NCI-H2196 (cell line): ENCODE measurements at regions not wholly inside any gene's neighbourhood (a gene's known extent, or its start where the extent isn't known, plus 50 kb on each side); places are given as distances from the start of the nearest gene placed in this dataset.

Experiments
- DNase-seq: peaks from one replicate; lab custom pipeline; 2025; ENCODE audit not compliant: unreplicated experiment; lab: John Stamatoyannopoulos, UW

GRCh38 chr2:66888791-66889631 lies 454.1 kb downstream of the MEIS1 start:
- no peak for DNase-seq

GRCh38 chr2:66889632-66889882 lies 454.6 kb downstream of the MEIS1 start:
- no peak for DNase-seq

- DNase-seq, result no peak
Measured at GRCh38 chr2:66890166-66890742, 455.3 kb downstream of the MEIS1 start.

- no peak for DNase-seq
Measured at GRCh38 chr2:66895206-66895605, 460.3 kb downstream of the MEIS1 start.

- no peak for DNase-seq
Measured at GRCh38 chr2:66896131-66896530, 461.2 kb downstream of the MEIS1 start.

GRCh38 chr2:66897181-66897580 lies 462.3 kb downstream of the MEIS1 start:
- DNase-seq, result no peak

- DNase-seq, result no peak
Measured at GRCh38 chr2:66897691-66898150, 462.8 kb downstream of the MEIS1 start.

- DNase-seq, result no peak
Measured at GRCh38 chr2:66899109-66899508, 464.2 kb downstream of the MEIS1 start.

- no peak for DNase-seq
Measured at GRCh38 chr2:66899648-66900047, 464.7 kb downstream of the MEIS1 start.

- DNase-seq, result no peak
Measured at GRCh38 chr2:66901344-66901743, 466.4 kb downstream of the MEIS1 start.

GRCh38 chr2:66903183-66903582 lies 468.3 kb downstream of the MEIS1 start:
- no peak for DNase-seq

- no peak for DNase-seq
Measured at GRCh38 chr2:66903745-66904465, 469.0 kb downstream of the MEIS1 start.

GRCh38 chr2:66915237-66915636 lies 480.3 kb downstream of the MEIS1 start:
- DNase-seq, result no peak

GRCh38 chr2:66919286-66919685 lies 477.8 kb upstream of the ETAA1 start:
- DNase-seq, result no peak

- no peak for DNase-seq
Measured at GRCh38 chr2:66920415-66920814, 476.7 kb upstream of the ETAA1 start.

- no peak for DNase-seq
Measured at GRCh38 chr2:66925128-66925527, 472.0 kb upstream of the ETAA1 start.

GRCh38 chr2:66926594-66927112 lies 470.5 kb upstream of the ETAA1 start:
- no peak for DNase-seq

GRCh38 chr2:66929632-66930338 lies 467.3 kb upstream of the ETAA1 start:
- DNase-seq, result no peak

- no peak for DNase-seq
Measured at GRCh38 chr2:66930339-66931220, 466.6 kb upstream of the ETAA1 start.

- no peak for DNase-seq
Measured at GRCh38 chr2:66938471-66938967, 458.6 kb upstream of the ETAA1 start.
